GM12874 (cell line): ENCODE measurements at regions not wholly inside any gene's neighbourhood (a gene's known extent, or its start where the extent isn't known, plus 50 kb on each side); places are given as distances from the start of the nearest gene placed in this dataset.

Experiments
- TF ChIP-seq, protein P1 (sequence below): IDR thresholded peaks from 2 replicates; pipeline ENCODE4 v1.5.1; 2011; ENCODE audit warnings: low read depth, mild to moderate bottlenecking, control low read depth, low read length, moderate library complexity; ENCODE audit not compliant: insufficient read depth

DNA sequence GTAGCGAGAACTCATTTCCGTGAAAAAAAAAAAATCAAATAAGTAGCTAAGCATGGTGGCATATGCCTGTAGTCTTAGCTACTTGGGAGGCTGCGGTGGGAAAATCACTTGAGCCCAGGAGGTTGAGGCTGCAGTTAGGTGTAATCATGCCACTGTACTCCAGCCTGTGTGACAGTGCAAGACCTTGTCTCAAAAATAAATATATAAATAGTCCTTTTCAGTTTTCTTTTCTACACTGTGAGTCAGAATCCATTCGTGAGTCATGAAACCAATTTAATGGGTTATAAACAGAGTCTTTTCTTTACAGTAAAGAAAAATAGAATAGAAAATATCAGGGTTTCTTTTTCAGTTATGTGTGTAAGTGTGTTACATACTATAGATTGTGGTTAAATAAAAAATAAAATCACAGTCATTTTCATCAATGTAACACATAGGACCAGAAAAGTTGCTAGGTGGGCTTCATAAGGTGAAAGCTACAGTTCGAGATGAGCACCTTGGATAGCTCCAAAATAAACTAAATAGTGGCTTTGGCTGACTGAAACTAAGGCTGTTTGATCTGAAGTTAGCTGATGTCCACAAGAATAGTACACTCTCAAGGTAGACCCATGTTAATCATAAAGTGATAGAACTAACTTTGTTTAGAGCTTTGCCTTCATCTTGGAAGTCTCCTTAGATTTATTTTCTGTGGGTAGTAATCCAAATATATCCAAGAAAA, 781.1 kb downstream of the GATA3 start:
- TF ChIP-seq, protein P1, sequence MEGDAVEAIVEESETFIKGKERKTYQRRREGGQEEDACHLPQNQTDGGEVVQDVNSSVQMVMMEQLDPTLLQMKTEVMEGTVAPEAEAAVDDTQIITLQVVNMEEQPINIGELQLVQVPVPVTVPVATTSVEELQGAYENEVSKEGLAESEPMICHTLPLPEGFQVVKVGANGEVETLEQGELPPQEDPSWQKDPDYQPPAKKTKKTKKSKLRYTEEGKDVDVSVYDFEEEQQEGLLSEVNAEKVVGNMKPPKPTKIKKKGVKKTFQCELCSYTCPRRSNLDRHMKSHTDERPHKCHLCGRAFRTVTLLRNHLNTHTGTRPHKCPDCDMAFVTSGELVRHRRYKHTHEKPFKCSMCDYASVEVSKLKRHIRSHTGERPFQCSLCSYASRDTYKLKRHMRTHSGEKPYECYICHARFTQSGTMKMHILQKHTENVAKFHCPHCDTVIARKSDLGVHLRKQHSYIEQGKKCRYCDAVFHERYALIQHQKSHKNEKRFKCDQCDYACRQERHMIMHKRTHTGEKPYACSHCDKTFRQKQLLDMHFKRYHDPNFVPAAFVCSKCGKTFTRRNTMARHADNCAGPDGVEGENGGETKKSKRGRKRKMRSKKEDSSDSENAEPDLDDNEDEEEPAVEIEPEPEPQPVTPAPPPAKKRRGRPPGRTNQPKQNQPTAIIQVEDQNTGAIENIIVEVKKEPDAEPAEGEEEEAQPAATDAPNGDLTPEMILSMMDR: no peak

DNA sequence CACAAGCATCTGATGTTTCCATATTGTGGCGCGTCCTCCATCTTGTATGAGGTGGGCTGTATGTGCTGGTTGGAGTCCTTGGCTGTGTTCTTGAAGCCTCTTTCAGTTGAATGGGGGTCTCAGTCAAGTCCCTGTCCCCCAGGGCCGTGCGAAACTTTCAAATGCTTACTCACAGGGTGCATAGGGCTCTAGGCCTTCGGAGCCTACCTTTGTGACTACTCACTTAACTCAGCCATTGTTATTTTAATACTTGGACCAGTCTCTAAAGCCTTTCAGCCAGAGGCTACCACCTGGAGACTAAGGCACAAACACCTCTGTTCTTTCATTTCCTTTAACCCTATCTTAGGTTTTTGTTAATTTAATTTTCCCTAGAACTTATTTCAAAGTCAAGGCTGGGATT, 785.9 kb downstream of the GATA3 start:
- TF ChIP-seq, protein P1: no peak

DNA sequence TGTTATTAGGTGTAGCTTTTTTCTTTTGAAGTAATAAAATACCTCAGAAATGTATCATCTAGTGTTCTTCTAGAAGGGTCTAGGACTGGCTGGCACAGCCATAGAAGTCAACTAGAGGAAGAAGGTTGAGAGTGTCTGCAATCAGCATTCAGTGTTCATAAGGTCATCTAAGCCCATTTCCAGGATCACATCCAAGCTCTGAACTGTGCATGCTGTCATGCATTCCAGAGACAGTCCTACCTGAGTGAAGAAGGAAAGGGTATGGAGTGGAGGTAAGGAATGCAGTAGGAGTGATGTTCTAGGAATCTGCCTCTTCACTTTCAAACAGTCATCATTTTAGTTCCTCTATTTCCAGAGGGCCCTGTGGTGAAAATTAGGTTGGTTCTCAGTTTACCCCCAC, 789.7 kb downstream of the GATA3 start:
- TF ChIP-seq, protein P1: no peak

DNA sequence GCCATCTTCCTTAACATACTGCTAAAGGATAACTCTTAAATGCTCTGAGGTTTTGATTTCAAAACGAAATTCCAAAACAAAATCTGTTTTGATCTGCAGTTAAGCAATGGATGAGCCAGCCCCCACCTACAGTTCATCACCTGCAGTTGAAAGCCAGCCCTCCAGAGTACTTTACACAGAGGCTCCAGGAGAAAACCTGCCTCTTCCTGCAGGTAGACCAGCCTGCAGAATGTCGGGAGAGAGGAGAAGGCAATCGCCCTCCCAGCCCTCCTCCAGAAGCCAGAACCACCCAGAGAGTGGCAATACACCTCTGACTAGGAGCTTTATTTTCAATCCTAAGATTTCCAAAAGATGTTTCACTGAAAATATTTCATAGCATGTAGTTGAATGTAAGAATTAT, 798.1 kb downstream of the GATA3 start:
- TF ChIP-seq, protein P1: no peak

DNA sequence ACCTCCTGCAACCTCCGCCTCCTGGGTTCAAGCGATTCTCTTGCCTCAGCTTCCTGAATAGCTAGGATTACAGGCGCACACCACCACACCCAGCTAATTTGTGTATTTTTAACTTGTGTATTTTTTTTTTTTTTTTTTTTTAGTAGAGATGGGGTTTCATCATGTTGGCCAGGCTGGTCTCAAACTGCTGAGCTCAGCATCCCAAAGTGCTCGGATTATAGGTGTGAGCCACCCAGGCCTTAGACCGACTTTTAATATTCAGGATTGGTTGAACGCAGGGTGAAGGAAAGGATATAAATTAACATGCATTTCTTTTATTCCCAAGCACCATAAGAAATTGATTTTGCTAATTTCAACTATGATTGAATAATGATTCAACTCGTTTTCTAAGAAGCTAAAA, 798.6 kb downstream of the GATA3 start:
- TF ChIP-seq, protein P1: no peak

DNA sequence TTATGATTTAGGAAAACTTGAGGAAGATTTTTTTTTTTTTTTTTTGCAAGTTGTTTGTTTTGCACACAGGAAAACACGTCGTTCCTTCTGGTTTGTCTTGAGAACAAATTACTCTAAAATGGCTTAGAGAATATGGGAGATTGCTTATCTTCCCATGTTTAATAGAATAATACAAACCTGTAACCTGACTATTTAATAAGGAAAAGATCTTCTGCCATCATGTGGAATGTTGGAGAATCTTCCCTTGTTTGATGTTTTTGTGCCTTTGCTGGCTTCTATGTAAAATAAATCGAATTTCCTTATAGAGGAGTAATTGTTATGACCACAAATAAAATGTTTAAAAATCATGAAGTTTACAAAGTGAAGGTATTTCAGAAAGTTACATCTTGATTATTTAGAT, 818.8 kb downstream of the GATA3 start:
- TF ChIP-seq, protein P1: no peak

DNA sequence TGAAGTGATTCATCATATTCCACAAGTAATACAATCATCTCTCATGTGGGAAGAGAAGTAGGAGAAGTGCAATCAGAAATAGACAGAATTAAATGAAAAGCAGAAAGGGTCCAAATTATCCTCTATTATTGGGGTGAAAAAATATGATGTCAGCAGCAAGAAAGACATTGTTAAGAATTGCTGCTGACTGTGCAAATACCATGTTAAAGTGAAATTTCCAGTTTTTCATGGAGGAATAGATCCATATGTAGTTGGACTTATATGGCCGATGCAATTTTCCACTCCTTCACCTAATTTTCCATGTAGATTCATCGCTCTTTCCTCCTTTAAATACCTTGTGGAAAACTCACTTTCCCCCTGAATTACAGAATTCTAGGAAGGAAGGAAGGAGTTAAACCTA, 819.8 kb downstream of the GATA3 start:
- TF ChIP-seq, protein P1: no peak
